ENCODE measurements at regions not wholly inside any gene's neighbourhood (a gene's known extent, or its start where the extent isn't known, plus 50 kb on each side); places are given as distances from the start of the nearest gene placed in this dataset.

DNA sequence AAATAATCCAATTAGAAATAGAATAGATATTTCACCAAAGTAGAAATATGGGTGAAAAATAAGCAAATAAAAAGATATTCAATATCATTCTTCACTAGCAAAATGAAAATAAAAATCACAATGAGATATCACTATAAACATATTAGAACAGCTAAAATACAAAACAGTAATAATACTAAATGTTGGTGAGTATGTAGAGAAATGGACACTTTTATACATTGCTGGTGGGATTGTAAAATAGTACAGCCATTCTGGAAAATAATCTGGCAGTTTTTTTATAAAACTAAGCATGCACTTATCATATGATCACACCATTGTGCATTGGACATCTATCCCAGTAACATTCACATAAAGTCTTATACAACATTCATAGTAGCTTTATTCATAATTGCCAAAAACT lies 320.2 kb upstream of the OR4E1 start:
- TF ChIP-seq, protein P1, sequence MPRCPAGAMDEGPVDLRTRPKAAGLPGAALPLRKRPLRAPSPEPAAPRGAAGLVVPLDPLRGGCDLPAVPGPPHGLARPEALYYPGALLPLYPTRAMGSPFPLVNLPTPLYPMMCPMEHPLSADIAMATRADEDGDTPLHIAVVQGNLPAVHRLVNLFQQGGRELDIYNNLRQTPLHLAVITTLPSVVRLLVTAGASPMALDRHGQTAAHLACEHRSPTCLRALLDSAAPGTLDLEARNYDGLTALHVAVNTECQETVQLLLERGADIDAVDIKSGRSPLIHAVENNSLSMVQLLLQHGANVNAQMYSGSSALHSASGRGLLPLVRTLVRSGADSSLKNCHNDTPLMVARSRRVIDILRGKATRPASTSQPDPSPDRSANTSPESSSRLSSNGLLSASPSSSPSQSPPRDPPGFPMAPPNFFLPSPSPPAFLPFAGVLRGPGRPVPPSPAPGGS (IDR thresholded peaks at IDR 0.05), result no peak
- TF ChIP-seq, protein P2, sequence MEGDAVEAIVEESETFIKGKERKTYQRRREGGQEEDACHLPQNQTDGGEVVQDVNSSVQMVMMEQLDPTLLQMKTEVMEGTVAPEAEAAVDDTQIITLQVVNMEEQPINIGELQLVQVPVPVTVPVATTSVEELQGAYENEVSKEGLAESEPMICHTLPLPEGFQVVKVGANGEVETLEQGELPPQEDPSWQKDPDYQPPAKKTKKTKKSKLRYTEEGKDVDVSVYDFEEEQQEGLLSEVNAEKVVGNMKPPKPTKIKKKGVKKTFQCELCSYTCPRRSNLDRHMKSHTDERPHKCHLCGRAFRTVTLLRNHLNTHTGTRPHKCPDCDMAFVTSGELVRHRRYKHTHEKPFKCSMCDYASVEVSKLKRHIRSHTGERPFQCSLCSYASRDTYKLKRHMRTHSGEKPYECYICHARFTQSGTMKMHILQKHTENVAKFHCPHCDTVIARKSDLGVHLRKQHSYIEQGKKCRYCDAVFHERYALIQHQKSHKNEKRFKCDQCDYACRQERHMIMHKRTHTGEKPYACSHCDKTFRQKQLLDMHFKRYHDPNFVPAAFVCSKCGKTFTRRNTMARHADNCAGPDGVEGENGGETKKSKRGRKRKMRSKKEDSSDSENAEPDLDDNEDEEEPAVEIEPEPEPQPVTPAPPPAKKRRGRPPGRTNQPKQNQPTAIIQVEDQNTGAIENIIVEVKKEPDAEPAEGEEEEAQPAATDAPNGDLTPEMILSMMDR (IDR thresholded peaks at IDR 0.05), result no peak
- no peak for TF ChIP-seq CEBPB (IDR thresholded peaks at IDR 0.05)
- TF ChIP-seq CBX8 (IDR thresholded peaks at IDR 0.05), result no peak
- TF ChIP-seq PHF8 (IDR thresholded peaks at IDR 0.05; ENCODE audit: borderline replicate concordance, low read depth), result no peak
- TF ChIP-seq, protein P3, sequence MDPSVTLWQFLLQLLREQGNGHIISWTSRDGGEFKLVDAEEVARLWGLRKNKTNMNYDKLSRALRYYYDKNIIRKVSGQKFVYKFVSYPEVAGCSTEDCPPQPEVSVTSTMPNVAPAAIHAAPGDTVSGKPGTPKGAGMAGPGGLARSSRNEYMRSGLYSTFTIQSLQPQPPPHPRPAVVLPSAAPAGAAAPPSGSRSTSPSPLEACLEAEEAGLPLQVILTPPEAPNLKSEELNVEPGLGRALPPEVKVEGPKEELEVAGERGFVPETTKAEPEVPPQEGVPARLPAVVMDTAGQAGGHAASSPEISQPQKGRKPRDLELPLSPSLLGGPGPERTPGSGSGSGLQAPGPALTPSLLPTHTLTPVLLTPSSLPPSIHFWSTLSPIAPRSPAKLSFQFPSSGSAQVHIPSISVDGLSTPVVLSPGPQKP (IDR thresholded peaks at IDR 0.05; ENCODE audit: low read depth, low read length), result no peak
- no peak for TF ChIP-seq POLR2A (IDR thresholded peaks at IDR 0.05; ENCODE audit: low read length)
